Fibroblast of skin of right biceps (primary cell): ENCODE measurements at regions not wholly inside any gene's neighbourhood (a gene's known extent, or its start where the extent isn't known, plus 50 kb on each side); places are given as distances from the start of the nearest gene placed in this dataset.

ENCODE experiments used
- DNase-seq: peaks from one replicate; pipeline ENCODE4 v3.0.0-alpha.2; 2013

DNA sequence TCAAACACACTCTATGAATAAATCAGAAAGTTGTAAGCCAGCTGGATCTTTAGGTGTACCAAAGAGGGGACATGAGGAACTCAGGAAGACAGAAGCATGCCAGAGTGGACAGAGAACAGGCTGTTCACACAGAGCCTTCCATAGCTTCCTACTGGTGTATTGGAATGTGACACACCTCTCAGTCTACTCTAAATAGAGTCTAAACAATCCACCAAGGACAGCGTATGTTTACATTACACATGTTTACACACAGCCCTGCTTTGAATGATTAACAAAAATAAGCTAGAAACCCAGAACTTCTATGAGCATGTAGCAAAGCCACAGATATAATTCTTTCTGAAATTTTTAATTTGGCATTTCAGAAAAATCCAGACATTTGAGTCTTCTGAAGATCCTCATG, 1279.0 kb upstream of the CDH8 start:
- no peak for DNase-seq

GRCh38 chr16:63312346-63312745, 1276.1 kb upstream of the CDH8 start:
- no peak for DNase-seq

GRCh38 chr16:63311313-63311712, 1275.1 kb upstream of the CDH8 start:
- no peak for DNase-seq

GRCh38 chr16:63302811-63303210, 1266.6 kb upstream of the CDH8 start:
- no peak for DNase-seq

GRCh38 chr16:63301349-63301748, 1265.1 kb upstream of the CDH8 start:
- DNase-seq, result no peak

GRCh38 chr16:63298993-63299392, 1262.8 kb upstream of the CDH8 start:
- DNase-seq, result no peak

- DNase-seq, result no peak
Observed at GRCh38 chr16:63292036-63292435, 1255.8 kb upstream of the CDH8 start.

GRCh38 chr16:63289834-63290460, 1253.7 kb upstream of the CDH8 start:
- peak; percentile 39 for DNase-seq

DNA sequence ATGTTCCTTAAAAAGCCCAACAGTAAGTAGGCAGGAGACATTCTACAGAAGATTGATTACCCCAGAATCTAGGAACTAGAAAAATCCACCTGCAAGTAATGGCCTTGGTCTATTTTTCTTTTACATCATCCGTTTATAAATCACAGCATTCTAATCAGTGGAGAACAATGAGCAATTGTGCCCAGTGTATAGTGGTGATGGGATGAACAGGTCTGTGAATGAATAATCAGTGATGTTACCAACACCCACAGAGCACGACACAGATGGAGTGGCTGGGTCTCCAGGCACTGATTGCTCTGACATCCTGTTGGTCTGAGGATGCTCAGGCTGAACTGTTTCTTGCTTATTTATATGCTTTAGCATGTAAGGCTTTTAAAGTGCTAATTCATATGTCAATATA, 1251.2 kb upstream of the CDH8 start:
- no peak for DNase-seq

DNA sequence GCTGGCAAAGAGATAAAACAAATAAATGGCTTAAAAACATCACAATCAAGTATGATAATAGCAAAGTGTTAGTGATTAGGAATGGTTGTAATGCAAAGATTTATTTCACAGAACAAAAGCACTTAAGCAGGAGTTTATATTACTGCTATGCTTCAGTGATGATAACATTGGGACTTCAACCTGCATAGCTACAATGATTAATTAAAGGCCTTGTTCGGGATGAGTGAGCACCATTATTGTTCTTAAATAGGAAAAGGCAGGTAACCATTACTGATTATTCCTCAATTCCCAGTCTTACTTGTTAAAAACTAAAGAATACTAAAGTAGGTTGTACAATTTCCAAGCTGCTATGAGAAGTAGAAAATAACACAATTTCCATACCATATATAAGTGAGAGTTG, 1247.5 kb upstream of the CDH8 start:
- DNase-seq, result no peak

DNA sequence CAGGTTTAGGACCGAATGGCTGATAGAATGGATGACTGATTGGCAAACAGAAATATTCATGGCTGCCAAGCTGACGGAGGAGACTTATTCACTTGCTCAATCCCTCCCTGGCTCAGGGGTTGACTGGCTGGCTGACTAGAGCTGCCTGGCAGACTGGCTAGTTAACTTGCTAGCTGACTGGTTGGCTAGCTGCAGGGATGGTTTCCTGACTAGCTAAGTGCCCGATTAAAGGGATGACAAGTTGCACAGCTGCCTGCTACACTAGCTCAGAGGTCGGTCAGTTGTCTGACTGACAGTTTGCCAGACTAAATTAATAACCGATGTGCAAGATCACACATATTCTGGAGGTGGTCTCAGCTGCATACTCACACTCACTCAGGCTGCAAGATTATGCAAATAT, 1208.4 kb upstream of the CDH8 start:
- DNase-seq, result no peak

DNA sequence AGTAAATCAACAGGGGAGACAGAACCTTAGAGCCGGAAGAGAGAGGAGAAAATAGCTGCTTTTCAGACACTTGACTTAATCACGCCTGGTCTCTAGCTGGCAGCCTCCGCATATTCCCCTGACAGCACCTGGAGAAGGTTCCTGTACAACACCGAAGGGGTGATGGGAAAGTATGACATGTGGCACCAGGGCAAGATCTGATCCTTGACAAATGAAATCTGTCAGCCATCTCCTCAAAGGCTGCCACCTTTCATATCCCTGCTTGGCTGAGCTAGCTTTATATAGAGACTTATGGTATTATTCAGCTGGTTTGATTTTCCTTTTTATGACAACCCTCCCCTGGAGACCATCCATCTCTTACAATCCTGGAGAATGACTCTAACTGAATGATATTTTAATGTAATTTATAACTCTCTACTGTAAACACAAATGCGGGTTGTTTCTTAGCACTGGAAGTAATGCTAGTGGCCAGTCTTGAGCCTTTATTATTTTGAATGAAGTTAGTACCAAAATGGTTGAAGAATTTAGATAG, 1205.3 kb upstream of the CDH8 start:
- no peak for DNase-seq

DNA sequence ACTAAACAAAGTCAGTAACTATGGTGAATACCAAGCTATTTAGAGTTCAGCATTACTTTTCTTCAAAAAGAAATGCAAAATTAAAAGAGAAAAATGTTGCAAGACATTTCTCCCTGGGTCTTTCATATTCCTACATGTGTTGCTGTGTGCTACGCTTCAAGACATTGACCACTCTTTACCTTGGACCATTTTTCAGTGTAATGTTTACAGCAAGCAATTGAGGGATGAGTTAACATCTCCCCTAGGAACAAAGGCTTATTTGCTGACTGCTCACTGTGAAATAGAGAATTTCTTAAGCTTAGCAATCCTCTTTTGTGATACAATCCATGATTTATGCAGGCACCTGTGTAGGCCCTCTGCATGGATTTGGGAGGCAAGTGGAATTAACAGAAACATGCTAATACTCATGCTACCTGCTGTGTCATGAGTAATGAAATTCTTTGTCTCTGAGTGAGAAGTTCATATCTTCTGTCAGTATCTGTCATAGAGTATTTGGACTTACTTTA, 1202.9 kb upstream of the CDH8 start:
- DNase-seq, result no peak

GRCh38 chr16:63230421-63231040, 1194.3 kb upstream of the CDH8 start:
- DNase-seq, result no peak

DNA sequence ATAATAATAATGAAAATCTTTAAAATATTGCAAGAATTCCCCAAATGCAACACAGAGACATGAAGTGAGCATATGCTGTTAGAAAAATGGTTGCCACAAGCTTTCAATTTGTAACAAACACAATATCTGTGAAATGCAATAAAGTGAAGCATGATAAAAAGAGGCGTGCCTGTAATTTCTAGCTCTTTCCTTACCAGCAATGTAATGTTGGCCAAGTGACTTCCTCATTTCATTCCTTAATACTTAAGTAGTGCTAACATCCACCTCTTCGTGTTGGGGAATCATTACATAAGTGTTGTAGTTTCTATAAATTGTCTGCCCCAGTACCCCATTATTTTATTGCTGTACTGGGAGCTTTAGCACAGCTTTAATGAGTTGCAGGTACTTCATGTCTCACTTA, 1192.0 kb upstream of the CDH8 start:
- no peak for DNase-seq

DNA sequence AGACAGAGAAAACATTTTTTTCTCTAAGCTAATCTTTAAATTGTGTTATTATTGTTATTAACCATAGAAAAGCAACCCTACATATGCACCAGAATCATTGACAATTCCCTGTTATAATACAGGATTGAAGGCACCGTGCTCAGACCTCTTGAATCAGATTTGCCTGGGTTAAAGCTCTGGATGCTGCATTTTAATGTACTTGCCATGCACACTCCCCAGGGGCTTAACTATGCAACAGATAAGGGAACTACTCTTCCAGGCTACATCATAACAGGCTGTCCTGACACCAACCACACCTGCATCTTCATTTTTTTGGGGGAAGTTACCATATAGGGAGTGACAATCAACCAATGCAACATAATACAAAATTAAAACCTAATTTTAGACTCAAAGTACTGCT, 1187.6 kb upstream of the CDH8 start:
- no peak for DNase-seq

- DNase-seq, result no peak
Observed at GRCh38 chr16:63216696-63217423, 1180.6 kb upstream of the CDH8 start.

DNA sequence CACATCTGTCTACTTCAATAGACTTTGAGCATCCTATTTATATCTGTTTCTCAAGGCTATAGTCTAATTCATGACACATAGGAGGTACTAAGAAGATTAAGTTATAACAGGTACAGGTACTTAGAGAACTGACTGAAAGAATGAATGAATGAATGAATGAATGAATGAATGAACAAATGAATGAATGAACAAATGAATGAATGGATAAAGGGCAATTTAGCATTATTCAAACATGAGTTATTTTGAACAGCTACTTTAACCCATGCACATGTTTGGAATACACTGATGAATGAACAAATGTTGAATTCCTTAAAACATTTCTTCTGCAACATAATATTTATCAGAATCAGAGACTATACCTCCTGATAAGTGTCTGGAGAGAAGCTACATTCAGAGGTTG, 1165.6 kb upstream of the CDH8 start:
- DNase-seq, result no peak

DNA sequence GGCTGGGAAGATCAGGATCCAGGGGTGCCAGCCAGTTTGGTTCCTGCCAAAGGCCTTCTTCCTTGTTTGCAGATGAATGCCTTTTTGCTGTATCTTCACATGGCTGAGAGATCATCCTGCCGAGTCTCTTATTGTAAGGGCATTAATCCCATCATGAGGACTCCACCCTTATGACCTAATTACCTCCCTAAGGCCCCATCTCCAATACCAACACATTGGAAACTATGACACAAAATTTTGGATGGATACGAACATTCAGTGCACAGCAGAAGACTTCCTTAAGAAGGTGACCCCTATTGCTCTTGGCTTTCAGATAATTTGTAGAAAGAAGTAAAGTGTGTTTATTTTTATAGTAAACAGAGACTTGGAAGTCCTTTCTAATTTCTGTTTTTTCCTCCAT, 1164.7 kb upstream of the CDH8 start:
- DNase-seq, result no peak

- no peak for DNase-seq
Observed at GRCh38 chr16:63195336-63195735, 1159.1 kb upstream of the CDH8 start.

- DNase-seq, result peak; percentile 65
Observed at GRCh38 chr16:63192980-63193379, 1156.7 kb upstream of the CDH8 start.

GRCh38 chr16:63188086-63188771, 1152.0 kb upstream of the CDH8 start:
- no peak for DNase-seq

DNA sequence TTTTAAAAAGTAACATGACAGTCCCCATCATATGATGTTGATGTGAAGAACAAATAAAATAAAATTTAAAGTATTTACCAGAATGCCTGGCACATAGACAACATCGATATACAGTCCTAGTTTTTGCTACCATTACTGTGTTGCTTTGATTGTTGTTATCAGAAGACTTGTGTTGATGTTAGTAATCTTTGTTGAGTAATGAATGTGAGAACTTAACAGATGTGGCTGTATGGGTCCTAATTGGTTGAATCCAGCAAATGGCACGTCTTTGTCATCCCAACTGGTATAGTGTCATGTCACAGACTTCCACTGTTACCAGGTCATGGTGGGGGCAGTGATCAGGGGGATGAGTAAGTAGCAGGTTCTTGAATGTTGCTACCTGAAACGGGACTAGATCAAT, 1151.4 kb upstream of the CDH8 start:
- no peak for DNase-seq
